Lower leg skin (tissue), 4 donors: ENCODE measurements at regions not wholly inside any gene's neighbourhood (a gene's known extent, or its start where the extent isn't known, plus 50 kb on each side); places are given as distances from the start of the nearest gene placed in this dataset.

Experiments used
- DNase-seq, 2 donors: peaks; one replicate each; pipeline ENCODE4 v3.0.0-alpha.2; 2019; ENCODE audit warnings: low spot score in 2 of 2
- H3K4me3 ChIP-seq: fragments of 200-600 bp; sonication (generic); 2 replicates; pipeline ENCODE4 v1.5.1; 2017; ENCODE audit warnings: mild to moderate bottlenecking, low read depth; ENCODE audit not compliant: poor library complexity, severe bottlenecking
- CTCF ChIP-seq, 3 donors: fragments of 450-650 bp; IDR thresholded peaks; one replicate each; pipeline ENCODE4 v1.5.1; 2016; ENCODE audit warnings: antibody characterized with exemption in 3 of 3, mild to moderate bottlenecking in 3 of 3, moderate library complexity in 2 of 3
- POLR2A ChIP-seq, 2 donors: fragments of 450-650 bp; IDR thresholded peaks; one replicate each; pipeline ENCODE4 v1.6.1; 2016 to 2017; ENCODE audit warnings: antibody characterized with exemption in 2 of 2, mild to moderate bottlenecking in 1 of 2, moderate library complexity in 1 of 2
- WGBS, 2 donors: methylation state at CpG; one replicate each; pipeline ENCODE4 v1.1.5; 2018; 5-methylcytosine and 5-hydroxymethylcytosine counted together
- intact Hi-C: fragments of 100-400 bp; cut with DNase I; formaldehyde crosslinking; loops from one replicate; pipeline ENCODE4 v1.15.0; 2023; ENCODE audit warnings: low total_unique reads

GRCh38 chr9:25226901-25227686, 451.1 kb downstream of the TUSC1 start:
- no peak for DNase-seq
- intact Hi-C loops = no loop called here
- H3K4me3 ChIP-seq = no peak overlapping the region
- TF ChIP-seq CTCF (IDR thresholded peaks at IDR 0.05) = no peak
- no peak for TF ChIP-seq POLR2A (IDR thresholded peaks at IDR 0.05)
- 81 to 85% methylated on average over 8 of the region's 8 CpGs for WGBS, 2 donors

- H3K4me3 ChIP-seq = no peak overlapping the region
- no peak for TF ChIP-seq POLR2A (IDR thresholded peaks at IDR 0.05)
- no peak for TF ChIP-seq CTCF (IDR thresholded peaks at IDR 0.05)
- 86% methylated on average over 19 to 20 of the region's 20 CpGs for WGBS, 2 donors
- no peak for DNase-seq
- intact Hi-C loops = no loop called here
These were observed 452.1 kb downstream of the TUSC1 start for GRCh38 chr9:25225938-25226760.

GRCh38 chr9:25224996-25225395, 453.2 kb downstream of the TUSC1 start:
- WGBS, 2 donors = 70 to 71% methylated on average over 2 of the region's 2 CpGs
- DNase-seq = no peak
- no peak for TF ChIP-seq POLR2A (IDR thresholded peaks at IDR 0.05)
- TF ChIP-seq CTCF (IDR thresholded peaks at IDR 0.05) = no peak
- intact Hi-C loops = no loop called here
- H3K4me3 ChIP-seq = no peak overlapping the region

GRCh38 chr9:25224309-25224708, 453.9 kb downstream of the TUSC1 start:
- no peak for TF ChIP-seq POLR2A (IDR thresholded peaks at IDR 0.05)
- no peak for TF ChIP-seq CTCF (IDR thresholded peaks at IDR 0.05)
- intact Hi-C loops = no loop called here
- 85 to 91% methylated on average over 2 of the region's 2 CpGs for WGBS, 2 donors
- DNase-seq = no peak
- no peak overlapping the region for H3K4me3 ChIP-seq

GRCh38 chr9:25212361-25212760, 465.9 kb downstream of the TUSC1 start:
- intact Hi-C loops = no loop called here
- 65 to 72% methylated on average over 5 of the region's 5 CpGs for WGBS, 2 donors
- no peak for TF ChIP-seq POLR2A (IDR thresholded peaks at IDR 0.05)
- no peak for TF ChIP-seq CTCF (IDR thresholded peaks at IDR 0.05)
- no peak overlapping the region for H3K4me3 ChIP-seq
- DNase-seq = no peak
